HL-60 (cell line): ENCODE measurements at regions not wholly inside any gene's neighbourhood (a gene's known extent, or its start where the extent isn't known, plus 50 kb on each side); places are given as distances from the start of the nearest gene placed in this dataset.
"Not testable (repeated sequence)": the region's sequence is repeated elsewhere in the genome, so short reads cannot be mapped to it uniquely, and the experiment has no call there.

Source experiments
- DNase-seq, 2 experiments: peaks; one replicate each; pipeline ENCODE4 v3.0.0-alpha.2; 2010 to 2020; ENCODE audit warnings: low read depth in 1 of 2, low spot score in 1 of 2
- H3K27ac ChIP-seq: fragments of 250-450 bp; sonication (Bioruptor Pico); replicated peaks from 2 replicates; pipeline ENCODE4 v1.5.1; 2020; ENCODE audit warnings: mild to moderate bottlenecking, moderate library complexity
- H3K27me3 ChIP-seq: fragments of 250-450 bp; sonication (Bioruptor Pico); 2 replicates; pipeline ENCODE4 v1.5.1; 2021; ENCODE audit warnings: mild to moderate bottlenecking, moderate library complexity; ENCODE audit not compliant: insufficient read depth, poor library complexity, severe bottlenecking
- H3K4me3 ChIP-seq: replicated peaks from 2 replicates; pipeline ENCODE4 v1.5.1; 2011; ENCODE audit warnings: mild to moderate bottlenecking, control low read depth, low read length; ENCODE audit not compliant: insufficient read depth
- GABPA ChIP-seq: IDR thresholded peaks from 2 replicates; pipeline ENCODE4 v1.6.1; 2012; ENCODE audit warnings: low read depth
- POLR2AphosphoS5 ChIP-seq: IDR thresholded peaks from 2 replicates; pipeline ENCODE4 v1.6.1; 2012; ENCODE audit warnings: low read depth
- REST ChIP-seq: IDR thresholded peaks from 2 replicates; pipeline ENCODE4 v1.6.1; 2012; ENCODE audit warnings: low read depth; ENCODE audit not compliant: insufficient replicate concordance
- SPI1 ChIP-seq: IDR thresholded peaks from 2 replicates; pipeline ENCODE4 v1.6.1; 2012; ENCODE audit warnings: low read depth, mild to moderate bottlenecking, borderline replicate concordance
- TF ChIP-seq, protein P1 (sequence below): IDR thresholded peaks from one replicate; pipeline ENCODE4 v1.5.1; 2011; ENCODE audit warnings: low read length, control low read depth, inconsistent platforms; ENCODE audit not compliant: insufficient read depth

- DNase-seq: no peak
- TF ChIP-seq GABPA: no peak
- no peak for TF ChIP-seq SPI1
- TF ChIP-seq, protein P1, sequence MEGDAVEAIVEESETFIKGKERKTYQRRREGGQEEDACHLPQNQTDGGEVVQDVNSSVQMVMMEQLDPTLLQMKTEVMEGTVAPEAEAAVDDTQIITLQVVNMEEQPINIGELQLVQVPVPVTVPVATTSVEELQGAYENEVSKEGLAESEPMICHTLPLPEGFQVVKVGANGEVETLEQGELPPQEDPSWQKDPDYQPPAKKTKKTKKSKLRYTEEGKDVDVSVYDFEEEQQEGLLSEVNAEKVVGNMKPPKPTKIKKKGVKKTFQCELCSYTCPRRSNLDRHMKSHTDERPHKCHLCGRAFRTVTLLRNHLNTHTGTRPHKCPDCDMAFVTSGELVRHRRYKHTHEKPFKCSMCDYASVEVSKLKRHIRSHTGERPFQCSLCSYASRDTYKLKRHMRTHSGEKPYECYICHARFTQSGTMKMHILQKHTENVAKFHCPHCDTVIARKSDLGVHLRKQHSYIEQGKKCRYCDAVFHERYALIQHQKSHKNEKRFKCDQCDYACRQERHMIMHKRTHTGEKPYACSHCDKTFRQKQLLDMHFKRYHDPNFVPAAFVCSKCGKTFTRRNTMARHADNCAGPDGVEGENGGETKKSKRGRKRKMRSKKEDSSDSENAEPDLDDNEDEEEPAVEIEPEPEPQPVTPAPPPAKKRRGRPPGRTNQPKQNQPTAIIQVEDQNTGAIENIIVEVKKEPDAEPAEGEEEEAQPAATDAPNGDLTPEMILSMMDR: no peak
- TF ChIP-seq REST: no peak
- no peak for TF ChIP-seq POLR2AphosphoS5
- no peaks in the 10 kb centered on the region for H3K27me3 ChIP-seq
- H3K27ac ChIP-seq: no peak overlapping the region
- H3K4me3 ChIP-seq: no peak overlapping the region
Measured at GRCh38 chr4:3896441-3896840, 130.3 kb downstream of the ADRA2C start.

- H3K27me3 ChIP-seq, DNase-seq, H3K27ac ChIP-seq, H3K4me3 ChIP-seq: not testable (repeated sequence)
Measured at GRCh38 chr4:3896871-3897578, 130.8 kb downstream of the ADRA2C start.

DNA sequence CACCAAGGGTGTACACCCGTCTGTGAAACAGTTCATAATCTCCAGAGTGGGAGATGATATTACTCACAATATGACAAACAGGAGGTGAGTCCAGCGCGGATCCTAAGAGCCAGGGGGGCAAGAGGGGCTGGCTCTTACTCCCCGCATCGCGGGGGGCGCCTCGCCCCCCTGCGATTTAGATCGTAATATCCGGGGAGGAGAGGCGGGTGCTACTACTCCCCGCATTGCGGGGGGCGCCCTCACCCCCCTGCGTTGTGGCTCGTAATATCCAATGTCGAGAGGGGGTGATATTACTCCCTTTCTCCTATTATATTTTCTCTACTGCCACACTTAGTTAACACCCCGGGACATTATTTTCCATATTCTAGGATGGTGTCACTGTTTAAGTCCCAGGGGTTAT lies 131.9 kb downstream of the ADRA2C start:
- H3K27me3 ChIP-seq: no peaks in the 10 kb centered on the region
- no peak overlapping the region for H3K4me3 ChIP-seq
- no peak overlapping the region for H3K27ac ChIP-seq
- no peak for TF ChIP-seq GABPA
- TF ChIP-seq, protein P1: no peak
- no peak for TF ChIP-seq REST
- TF ChIP-seq SPI1: no peak
- TF ChIP-seq POLR2AphosphoS5: no peak
- DNase-seq: no peak

DNA sequence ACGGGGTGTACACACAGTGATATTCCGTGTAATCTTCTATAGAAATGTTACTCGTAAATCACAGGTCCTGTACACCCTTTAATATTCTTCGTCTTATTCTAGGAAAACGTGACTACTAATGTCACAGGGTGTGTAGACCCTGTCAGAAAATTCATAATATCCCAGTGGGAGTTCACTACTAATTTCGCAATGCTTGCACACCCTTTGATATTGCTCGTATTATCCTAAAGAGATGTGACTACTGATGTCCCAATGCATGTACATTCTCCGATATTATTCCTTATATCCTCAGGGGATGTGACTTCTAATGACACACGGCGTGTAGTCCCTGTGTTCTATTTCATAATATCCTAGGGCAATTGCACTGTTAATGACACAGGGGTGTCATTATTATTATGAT lies 132.7 kb downstream of the ADRA2C start:
- not testable (repeated sequence) for DNase-seq, H3K4me3 ChIP-seq, H3K27ac ChIP-seq, H3K27me3 ChIP-seq

- not testable (repeated sequence) for H3K27me3 ChIP-seq, DNase-seq, H3K27ac ChIP-seq, H3K4me3 ChIP-seq
Measured at GRCh38 chr4:3904264-3904955, 138.2 kb downstream of the ADRA2C start.

- H3K27me3 ChIP-seq, H3K4me3 ChIP-seq, DNase-seq, H3K27ac ChIP-seq: not testable (repeated sequence)
Measured at GRCh38 chr4:3909616-3910015, 143.4 kb downstream of the ADRA2C start.

GRCh38 chr4:3910161-3910950 lies 144.2 kb downstream of the ADRA2C start:
- H3K27me3 ChIP-seq, H3K4me3 ChIP-seq, DNase-seq, H3K27ac ChIP-seq: not testable (repeated sequence)
